Fibroblast of lung (primary cell): ENCODE measurements at regions not wholly inside any gene's neighbourhood (a gene's known extent, or its start where the extent isn't known, plus 50 kb on each side); places are given as distances from the start of the nearest gene placed in this dataset.

ENCODE experiments used
- CTCF ChIP-seq, 2 donors: IDR thresholded peaks in 1 of 2; conservative IDR thresholded peaks in 1 of 2; 1 replicate in 1 of 2; 2 replicates in 1 of 2; pipeline ENCODE4 v1.5.1; 2011 to 2012; ENCODE audit warnings: low read length in 2 of 2, control low read depth in 1 of 2, inconsistent platforms in 1 of 2, low read depth in 1 of 2, mild to moderate bottlenecking in 1 of 2
- EZH2 ChIP-seq: IDR thresholded peaks from 2 replicates; pipeline ENCODE4 v1.5.1; 2012; ENCODE audit warnings: low read length, control low read depth, mild to moderate bottlenecking; ENCODE audit errors: missing control alignments

GRCh38 chr1:4062041-4062440 lies 162.0 kb upstream of the C1orf174 start:
- TF ChIP-seq CTCF (conservative IDR thresholded peaks at IDR 0.05 in 1 of 2, IDR thresholded peaks at IDR 0.05 in 1 of 2; ENCODE audit: low read depth in 1 of 2, low read length in 2 of 2) (no peak), EZH2 (no peak)
